HCT116 (cell line): ENCODE measurements at regions not wholly inside any gene's neighbourhood (a gene's known extent, or its start where the extent isn't known, plus 50 kb on each side); places are given as distances from the start of the nearest gene placed in this dataset.

Source experiments
- ATAC-seq: fragments of 200-7000 bp; cut with Tn5 transposase; 2 replicates; pipeline ENCODE4 v1.9.1; 2020; ENCODE audit warnings: mild to moderate bottlenecking, moderate library complexity
- BruUV-seq: library from RNA; stranded (reverse); fragments of 400-500 nt; replicated peaks from 2 replicates; lab custom pipeline; 2021; lab: Mats Ljungman, UMichigan
- CTCF ChIA-PET: fragments of 300-600 bp; sonication (Branson Sonifier 250); formaldehyde crosslinking; loops from one replicate; lab custom pipeline; 2021; ENCODE audit warnings: antibody characterized with exemption; lab: Charles Lee
- POLR2A ChIA-PET: fragments of 300-600, 350-600 bp; sonication (Branson Sonifier 250); formaldehyde crosslinking; loops from one replicate; lab custom pipeline; 2021; ENCODE audit warnings: antibody characterized with exemption; lab: Charles Lee
- RAD21 ChIA-PET, 2 experiments: fragments of 300-600 bp; sonication (Branson Sonifier 250); formaldehyde crosslinking; loops; one replicate each; lab custom pipeline; 2023; ENCODE audit warnings: low total read pairs in 2 of 2; ENCODE audit not compliant: uncharacterized antibody in 2 of 2, unreplicated experiment in 2 of 2, low non-redundant PET in 1 of 2; lab: Charles Lee
- DNase-seq: peaks from one replicate; pipeline ENCODE4 v3.0.0-alpha.2; 2010; ENCODE audit warnings: low read depth, low spot score
- H2AFZ ChIP-seq: fragments of 200-600 bp; shearing (Covaris generic), sonication (generic); 2 replicates; pipeline ENCODE4 v1.6.1; 2017; ENCODE audit warnings: low read depth, mixed run types, mixed read lengths, antibody characterized with exemption, low read length; ENCODE audit not compliant: poor library complexity, severe bottlenecking
- H3K27ac ChIP-seq: 2 replicates; pipeline ENCODE4 v1.5.1; 2012; ENCODE audit warnings: low read depth, low read length
- H3K27me3 ChIP-seq: fragments of 200-600 bp; sonication (generic); 2 replicates; pipeline ENCODE4 v1.6.1; 2016; ENCODE audit warnings: mixed run types, low read length, mixed read lengths; ENCODE audit not compliant: insufficient read depth
- H3K36me3 ChIP-seq, 2 experiments: fragments of 200-500 bp in 1 of 2; fragments of 200-600 bp in 1 of 2; sonication (Bioruptor generic) in 1 of 2; sonication (generic) in 1 of 2; 2 replicates each; pipeline versions ENCODE4 v1.5.1 to v1.6.1; 2014 to 2016; ENCODE audit warnings: low read length in 2 of 2, inconsistent platforms in 1 of 2, mixed read lengths in 1 of 2, mixed run types in 1 of 2; ENCODE audit not compliant: insufficient read depth in 2 of 2, control insufficient read depth in 1 of 2
- H3K4me1 ChIP-seq, 2 experiments: fragments of 200-600 bp in 1 of 2; sonication (generic) in 1 of 2; 2 replicates each; pipeline versions ENCODE4 v1.5.1 to v1.6.1; 2012 to 2017; ENCODE audit warnings: low read length in 2 of 2, inconsistent platforms in 1 of 2, mild to moderate bottlenecking in 1 of 2, mixed read lengths in 1 of 2, mixed run types in 1 of 2, moderate library complexity in 1 of 2; ENCODE audit not compliant: insufficient read depth in 2 of 2, control insufficient read depth in 1 of 2
- H3K4me2 ChIP-seq: fragments of 200-600 bp; sonication (generic); 2 replicates; pipeline ENCODE4 v1.6.1; 2017; ENCODE audit warnings: mixed run types, low read length, mixed read lengths
- H3K4me3 ChIP-seq, 2 experiments: fragments of 200-600 bp in 1 of 2; sonication (generic) in 1 of 2; replicated peaks in 1 of 2; 2 replicates each; pipeline ENCODE4 v1.5.1; 2011 to 2016; ENCODE audit warnings: low read length in 2 of 2, control low read depth in 1 of 2, low read depth in 1 of 2, mild to moderate bottlenecking in 1 of 2, mixed read lengths in 1 of 2, mixed run types in 1 of 2
- H3K79me2 ChIP-seq: fragments of 200-600 bp; sonication (generic); 2 replicates; pipeline ENCODE4 v1.6.1; 2017; ENCODE audit warnings: mild to moderate bottlenecking, mixed run types, low read length, moderate library complexity, mixed read lengths; ENCODE audit not compliant: insufficient read depth
- H3K9ac ChIP-seq: fragments of 200-600 bp; sonication (generic); 2 replicates; pipeline ENCODE4 v1.6.1; 2016; ENCODE audit warnings: low read length, mixed read lengths
- H3K9me2 ChIP-seq: fragments of 200-600 bp; sonication (generic), shearing (Covaris generic); 2 replicates; pipeline ENCODE4 v1.6.1; 2017; ENCODE audit warnings: mixed run types, mild to moderate bottlenecking, moderate library complexity; ENCODE audit not compliant: insufficient read depth
- H3K9me3 ChIP-seq, 2 experiments: fragments of 200-500 bp in 1 of 2; fragments of 200-600 bp in 1 of 2; sonication (Bioruptor generic) in 1 of 2; sonication (generic) in 1 of 2; 2 replicates each; pipeline ENCODE4 v1.6.1; 2014 to 2017; ENCODE audit warnings: low read length in 2 of 2, mixed read lengths in 2 of 2, inconsistent platforms in 1 of 2, low read depth in 1 of 2, mild to moderate bottlenecking in 1 of 2, mixed run types in 1 of 2, moderate library complexity in 1 of 2; ENCODE audit not compliant: control insufficient read depth in 1 of 2, insufficient read depth in 1 of 2
- H4K20me1 ChIP-seq: fragments of 200-600 bp; sonication (generic), shearing (Covaris generic); 2 replicates; pipeline ENCODE4 v1.6.1; 2017; ENCODE audit warnings: mixed run types, mild to moderate bottlenecking, moderate library complexity; ENCODE audit not compliant: insufficient read depth
- ATF3 ChIP-seq: IDR thresholded peaks from 2 replicates; pipeline ENCODE4 v1.6.1; 2012
- EGR1 ChIP-seq: IDR thresholded peaks from 2 replicates; pipeline ENCODE4 v1.6.1; 2012; ENCODE audit warnings: low read depth
- ELF1 ChIP-seq: IDR thresholded peaks from 2 replicates; pipeline ENCODE4 v1.6.1; 2012; ENCODE audit warnings: low read depth, borderline replicate concordance
- EZH2phosphoT487 ChIP-seq: fragments of 200-600 bp; IDR thresholded peaks from 2 replicates; pipeline ENCODE4 v1.6.1; 2018; ENCODE audit warnings: antibody characterized with exemption, borderline replicate concordance
- FOSL1 ChIP-seq: IDR thresholded peaks from 2 replicates; pipeline ENCODE4 v1.6.1; 2012; ENCODE audit warnings: low read depth
- JUND ChIP-seq: IDR thresholded peaks from 2 replicates; pipeline ENCODE4 v1.6.1; 2012
- POLR2AphosphoS5 ChIP-seq: IDR thresholded peaks from 2 replicates; pipeline ENCODE4 v1.6.1; 2011; ENCODE audit warnings: mild to moderate bottlenecking, low read depth, low read length, moderate library complexity
- RAD21 ChIP-seq: IDR thresholded peaks from 2 replicates; pipeline ENCODE4 v1.6.1; 2012; ENCODE audit warnings: low read depth, mild to moderate bottlenecking
- SIN3A ChIP-seq: IDR thresholded peaks from 2 replicates; pipeline ENCODE4 v1.6.1; 2012; ENCODE audit warnings: low read depth
- SP1 ChIP-seq: IDR thresholded peaks from 2 replicates; pipeline ENCODE4 v1.6.1; 2012; ENCODE audit warnings: low read depth
- SRF ChIP-seq: IDR thresholded peaks from 2 replicates; pipeline ENCODE4 v1.6.1; 2012; ENCODE audit warnings: low read depth
- YY1 ChIP-seq: IDR thresholded peaks from 2 replicates; pipeline ENCODE4 v1.6.1; 2011; ENCODE audit warnings: low read length, low read depth, moderate library complexity, mild to moderate bottlenecking; ENCODE audit not compliant: insufficient replicate concordance; ENCODE audit errors: extremely low read depth
- ZBTB33 ChIP-seq: IDR thresholded peaks from 2 replicates; pipeline ENCODE4 v1.6.1; 2011; ENCODE audit warnings: mild to moderate bottlenecking, low read length, moderate library complexity; ENCODE audit not compliant: insufficient replicate concordance; ENCODE audit errors: extremely low read depth
- intact Hi-C: fragments of 100-400 bp; cut with micrococcal nuclease; formaldehyde crosslinking; loops from 2 replicates; pipeline ENCODE4 v1.10.0; 2022

- ChIA-PET POLR2A (no interaction called here), RAD21 (no interaction called here), CTCF (no interaction called here)
- intact Hi-C loops = no loop called here
- H3K9me3 ChIP-seq = no peaks in the 10 kb centered on the region
- H3K36me3 ChIP-seq = no peaks in the 10 kb centered on the region
- no peaks in the 10 kb centered on the region for H3K79me2 ChIP-seq
- DNase-seq = no peak
- no peak overlapping the region for H3K4me3 ChIP-seq
- no TSS peak for BruUV-seq
- no peak for ATAC-seq
- no peak overlapping the region for H3K9ac ChIP-seq
- H3K27me3 ChIP-seq = no peaks in the 10 kb centered on the region
- H4K20me1 ChIP-seq = no peaks in the 10 kb centered on the region
- no peaks in the 10 kb centered on the region for H3K4me1 ChIP-seq
- H2AFZ ChIP-seq = no peak overlapping the region
- H3K27ac ChIP-seq = no peak overlapping the region
- H3K4me2 ChIP-seq = no peak overlapping the region
- H3K9me2 ChIP-seq = no peaks in the 10 kb centered on the region
- TF ChIP-seq SP1 = no peak
- no peak for TF ChIP-seq JUND
- no peak for TF ChIP-seq EZH2phosphoT487
- no peak for TF ChIP-seq SIN3A
- no peak for TF ChIP-seq ATF3
- no peak for TF ChIP-seq SRF
- no peak for TF ChIP-seq FOSL1
- TF ChIP-seq ZBTB33 = no peak
- TF ChIP-seq POLR2AphosphoS5 = no peak
- TF ChIP-seq ELF1 = no peak
- no peak for TF ChIP-seq YY1
- TF ChIP-seq EGR1 = no peak
- no peak for TF ChIP-seq RAD21
These were observed 202.7 kb upstream of the SNX7 start for GRCh38 chr1:98458511-98459485.
